PC-9 (cell line): ENCODE measurements at regions not wholly inside any gene's neighbourhood (a gene's known extent, or its start where the extent isn't known, plus 50 kb on each side); places are given as distances from the start of the nearest gene placed in this dataset.

Experiments
- EZH2 ChIP-seq: fragments of 200-600 bp; sonication (generic); IDR thresholded peaks from 2 replicates; pipeline ENCODE4 v1.8.0; 2017; ENCODE audit warnings: antibody characterized with exemption, low read depth
- TF ChIP-seq, protein P1 (sequence below): fragments of 200-600 bp; sonication (generic); conservative IDR thresholded peaks from 2 replicates; pipeline ENCODE4 v1.6.1; 2017; ENCODE audit warnings: mixed run types, antibody characterized with exemption, mild to moderate bottlenecking, moderate library complexity

DNA sequence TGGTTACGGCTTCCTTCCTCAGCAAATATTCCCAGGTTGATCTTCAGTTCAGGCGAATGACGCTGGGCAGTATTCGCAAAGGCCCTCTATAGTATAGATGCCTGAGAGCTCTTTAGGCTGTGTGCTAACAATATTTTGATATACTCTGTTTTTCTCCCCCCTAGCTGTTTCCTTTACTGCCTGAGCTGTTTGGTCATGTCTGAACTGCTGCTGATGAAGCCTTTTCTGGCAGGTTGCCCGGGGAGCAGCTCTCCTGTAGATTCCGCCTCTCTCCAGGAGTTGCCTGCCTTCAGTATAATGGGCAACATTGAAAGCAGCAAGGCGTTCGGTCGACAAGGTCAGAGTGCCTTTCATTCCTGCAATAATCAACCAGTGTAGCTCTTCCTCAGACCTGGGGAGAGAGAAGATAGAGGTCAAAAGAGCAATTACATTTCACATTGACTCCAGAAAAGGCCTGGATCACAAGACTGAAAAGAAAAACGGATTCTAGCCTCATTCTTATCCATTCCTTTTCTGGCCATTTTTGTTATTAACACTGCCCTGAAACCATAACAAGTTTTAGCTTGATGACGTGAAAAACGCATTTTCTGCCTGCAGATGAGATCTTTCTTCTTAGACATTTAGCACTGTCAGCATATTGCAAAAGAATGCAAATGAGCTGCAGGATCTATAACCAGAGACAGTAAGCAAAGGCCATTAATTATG, 60.1 kb upstream of the ZNF608 start:
- TF ChIP-seq, protein P1, sequence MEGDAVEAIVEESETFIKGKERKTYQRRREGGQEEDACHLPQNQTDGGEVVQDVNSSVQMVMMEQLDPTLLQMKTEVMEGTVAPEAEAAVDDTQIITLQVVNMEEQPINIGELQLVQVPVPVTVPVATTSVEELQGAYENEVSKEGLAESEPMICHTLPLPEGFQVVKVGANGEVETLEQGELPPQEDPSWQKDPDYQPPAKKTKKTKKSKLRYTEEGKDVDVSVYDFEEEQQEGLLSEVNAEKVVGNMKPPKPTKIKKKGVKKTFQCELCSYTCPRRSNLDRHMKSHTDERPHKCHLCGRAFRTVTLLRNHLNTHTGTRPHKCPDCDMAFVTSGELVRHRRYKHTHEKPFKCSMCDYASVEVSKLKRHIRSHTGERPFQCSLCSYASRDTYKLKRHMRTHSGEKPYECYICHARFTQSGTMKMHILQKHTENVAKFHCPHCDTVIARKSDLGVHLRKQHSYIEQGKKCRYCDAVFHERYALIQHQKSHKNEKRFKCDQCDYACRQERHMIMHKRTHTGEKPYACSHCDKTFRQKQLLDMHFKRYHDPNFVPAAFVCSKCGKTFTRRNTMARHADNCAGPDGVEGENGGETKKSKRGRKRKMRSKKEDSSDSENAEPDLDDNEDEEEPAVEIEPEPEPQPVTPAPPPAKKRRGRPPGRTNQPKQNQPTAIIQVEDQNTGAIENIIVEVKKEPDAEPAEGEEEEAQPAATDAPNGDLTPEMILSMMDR = no peak
- no peak for TF ChIP-seq EZH2
